ENCODE measurements at regions not wholly inside any gene's neighbourhood (a gene's known extent, or its start where the extent isn't known, plus 50 kb on each side); places are given as distances from the start of the nearest gene placed in this dataset.

DNA sequence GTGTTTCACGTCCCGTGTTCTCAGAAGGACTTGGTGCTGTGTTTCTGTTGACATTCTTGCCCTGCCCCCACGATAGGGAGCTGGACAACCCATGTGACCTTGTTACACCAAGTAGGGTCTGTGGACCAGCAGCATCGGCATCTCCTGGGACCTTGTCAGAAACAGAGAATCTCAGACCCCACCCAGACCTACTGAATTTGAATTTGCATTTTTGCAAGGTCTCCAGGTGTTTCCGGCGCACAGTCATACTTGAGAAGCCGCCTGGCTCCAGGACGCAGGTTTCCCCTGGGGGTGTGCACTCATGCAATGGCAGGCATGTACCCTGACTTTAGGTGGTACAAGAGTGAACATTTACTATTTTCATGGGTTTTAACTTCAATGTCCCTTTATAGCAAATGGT, 117.9 kb downstream of the TLE3 start:
- TF ChIP-seq, protein P1, sequence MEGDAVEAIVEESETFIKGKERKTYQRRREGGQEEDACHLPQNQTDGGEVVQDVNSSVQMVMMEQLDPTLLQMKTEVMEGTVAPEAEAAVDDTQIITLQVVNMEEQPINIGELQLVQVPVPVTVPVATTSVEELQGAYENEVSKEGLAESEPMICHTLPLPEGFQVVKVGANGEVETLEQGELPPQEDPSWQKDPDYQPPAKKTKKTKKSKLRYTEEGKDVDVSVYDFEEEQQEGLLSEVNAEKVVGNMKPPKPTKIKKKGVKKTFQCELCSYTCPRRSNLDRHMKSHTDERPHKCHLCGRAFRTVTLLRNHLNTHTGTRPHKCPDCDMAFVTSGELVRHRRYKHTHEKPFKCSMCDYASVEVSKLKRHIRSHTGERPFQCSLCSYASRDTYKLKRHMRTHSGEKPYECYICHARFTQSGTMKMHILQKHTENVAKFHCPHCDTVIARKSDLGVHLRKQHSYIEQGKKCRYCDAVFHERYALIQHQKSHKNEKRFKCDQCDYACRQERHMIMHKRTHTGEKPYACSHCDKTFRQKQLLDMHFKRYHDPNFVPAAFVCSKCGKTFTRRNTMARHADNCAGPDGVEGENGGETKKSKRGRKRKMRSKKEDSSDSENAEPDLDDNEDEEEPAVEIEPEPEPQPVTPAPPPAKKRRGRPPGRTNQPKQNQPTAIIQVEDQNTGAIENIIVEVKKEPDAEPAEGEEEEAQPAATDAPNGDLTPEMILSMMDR (IDR thresholded peaks at IDR 0.05): no peak
- TF ChIP-seq POLR2AphosphoS5 (IDR thresholded peaks at IDR 0.05; ENCODE audit: low read depth, low read length) (no peak), SIN3A (IDR thresholded peaks at IDR 0.05; ENCODE audit: borderline replicate concordance, insufficient read depth, low read depth, low read length) (no peak)
- TF ChIP-seq, protein P2, sequence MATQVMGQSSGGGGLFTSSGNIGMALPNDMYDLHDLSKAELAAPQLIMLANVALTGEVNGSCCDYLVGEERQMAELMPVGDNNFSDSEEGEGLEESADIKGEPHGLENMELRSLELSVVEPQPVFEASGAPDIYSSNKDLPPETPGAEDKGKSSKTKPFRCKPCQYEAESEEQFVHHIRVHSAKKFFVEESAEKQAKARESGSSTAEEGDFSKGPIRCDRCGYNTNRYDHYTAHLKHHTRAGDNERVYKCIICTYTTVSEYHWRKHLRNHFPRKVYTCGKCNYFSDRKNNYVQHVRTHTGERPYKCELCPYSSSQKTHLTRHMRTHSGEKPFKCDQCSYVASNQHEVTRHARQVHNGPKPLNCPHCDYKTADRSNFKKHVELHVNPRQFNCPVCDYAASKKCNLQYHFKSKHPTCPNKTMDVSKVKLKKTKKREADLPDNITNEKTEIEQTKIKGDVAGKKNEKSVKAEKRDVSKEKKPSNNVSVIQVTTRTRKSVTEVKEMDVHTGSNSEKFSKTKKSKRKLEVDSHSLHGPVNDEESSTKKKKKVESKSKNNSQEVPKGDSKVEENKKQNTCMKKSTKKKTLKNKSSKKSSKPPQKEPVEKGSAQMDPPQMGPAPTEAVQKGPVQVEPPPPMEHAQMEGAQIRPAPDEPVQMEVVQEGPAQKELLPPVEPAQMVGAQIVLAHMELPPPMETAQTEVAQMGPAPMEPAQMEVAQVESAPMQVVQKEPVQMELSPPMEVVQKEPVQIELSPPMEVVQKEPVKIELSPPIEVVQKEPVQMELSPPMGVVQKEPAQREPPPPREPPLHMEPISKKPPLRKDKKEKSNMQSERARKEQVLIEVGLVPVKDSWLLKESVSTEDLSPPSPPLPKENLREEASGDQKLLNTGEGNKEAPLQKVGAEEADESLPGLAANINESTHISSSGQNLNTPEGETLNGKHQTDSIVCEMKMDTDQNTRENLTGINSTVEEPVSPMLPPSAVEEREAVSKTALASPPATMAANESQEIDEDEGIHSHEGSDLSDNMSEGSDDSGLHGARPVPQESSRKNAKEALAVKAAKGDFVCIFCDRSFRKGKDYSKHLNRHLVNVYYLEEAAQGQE (IDR thresholded peaks at IDR 0.05; ENCODE audit: insufficient read depth in 1 of 2, low read depth in 2 of 2, low read length in 1 of 2): no peak
